SU-DHL-6 (cell line): ENCODE measurements at regions not wholly inside any gene's neighbourhood (a gene's known extent, or its start where the extent isn't known, plus 50 kb on each side); places are given as distances from the start of the nearest gene placed in this dataset.

ENCODE experiments used
- H2AFZ ChIP-seq: fragments of 200-600 bp; sonication (generic); 2 replicates; pipeline ENCODE4 v1.6.1; 2014; ENCODE audit warnings: low read depth, mild to moderate bottlenecking, moderate library complexity, mixed read lengths, antibody characterized with exemption, low read length; ENCODE audit not compliant: severe bottlenecking
- H3F3A ChIP-seq: fragments of 200-600 bp; shearing (Covaris generic); 2 replicates; pipeline ENCODE4 v1.6.0; 2016; ENCODE audit warnings: antibody characterized with exemption, mild to moderate bottlenecking; ENCODE audit not compliant: insufficient read depth
- H3K27ac ChIP-seq: fragments of 200-600 bp; sonication (generic); 2 replicates; pipeline ENCODE4 v1.5.1; 2016; ENCODE audit warnings: low read depth, mild to moderate bottlenecking, low read length, moderate library complexity, mixed read lengths
- H3K27me3 ChIP-seq: fragments of 200-600 bp; sonication (generic), shearing (Covaris generic); 2 replicates; pipeline ENCODE4 v1.6.0; 2014; ENCODE audit warnings: mild to moderate bottlenecking, low read length
- H3K36me3 ChIP-seq: fragments of 200-600 bp; sonication (generic); 2 replicates; pipeline ENCODE4 v1.6.1; 2014; ENCODE audit warnings: mild to moderate bottlenecking, low read length, mixed read lengths
- H3K4me2 ChIP-seq: fragments of 300-600, 200-600 bp; shearing (Covaris generic), sonication (generic); 2 replicates; pipeline ENCODE4 v1.6.0; 2014; ENCODE audit warnings: low read length, low read depth, mild to moderate bottlenecking; ENCODE audit not compliant: poor library complexity, severe bottlenecking
- H3K4me3 ChIP-seq: fragments of 200-600 bp; sonication (generic); 2 replicates; pipeline ENCODE4 v1.5.1; 2014; ENCODE audit warnings: antibody characterized with exemption, low read length, mild to moderate bottlenecking, mixed read lengths; ENCODE audit not compliant: insufficient read depth, poor library complexity, severe bottlenecking
- H3K79me2 ChIP-seq: fragments of 200-600 bp; sonication (generic); 2 replicates; pipeline ENCODE4 v1.6.1; 2014; ENCODE audit warnings: mild to moderate bottlenecking, low read length, moderate library complexity; ENCODE audit not compliant: insufficient read depth
- H3K9ac ChIP-seq: fragments of 200-600 bp; sonication (generic); 2 replicates; pipeline ENCODE4 v1.7.0; 2014; ENCODE audit warnings: mild to moderate bottlenecking, low read length
- H3K9me2 ChIP-seq: fragments of 200-600 bp; sonication (generic); replicated peaks from 2 replicates; pipeline ENCODE4 v1.6.1; 2014; ENCODE audit warnings: low read length; ENCODE audit not compliant: insufficient read depth
- H3K9me3 ChIP-seq: fragments of 200-600 bp; sonication (generic); 2 replicates; pipeline ENCODE4 v1.6.1; 2014; ENCODE audit warnings: low read length, mixed read lengths; ENCODE audit not compliant: insufficient read depth
- H4K20me1 ChIP-seq: fragments of 200-600 bp; sonication (generic); 2 replicates; pipeline ENCODE4 v1.6.1; 2014; ENCODE audit warnings: low read depth, mild to moderate bottlenecking, antibody characterized with exemption, low read length, moderate library complexity, mixed read lengths
- CTCF ChIP-seq: fragments of 200-600 bp; sonication (generic); IDR thresholded peaks from one replicate; pipeline ENCODE4 v1.5.1; 2017; ENCODE audit warnings: antibody characterized with exemption, mild to moderate bottlenecking, low read length, moderate library complexity; ENCODE audit not compliant: insufficient read depth, poor library complexity, severe bottlenecking
- EZH2phosphoT487 ChIP-seq: fragments of 200-600 bp; sonication (generic), shearing (Covaris generic); conservative IDR thresholded peaks from 2 replicates; pipeline ENCODE4 v1.6.1; 2018; ENCODE audit warnings: mild to moderate bottlenecking, antibody characterized with exemption, low read length, moderate library complexity, mixed read lengths

- no peaks in the 10 kb centered on the region for H3K9me2 ChIP-seq
- no peaks in the 10 kb centered on the region for H3K36me3 ChIP-seq
- no peak for TF ChIP-seq EZH2phosphoT487
- TF ChIP-seq CTCF, result no peak
- no peaks in the 10 kb centered on the region for H4K20me1 ChIP-seq
- H3K9me3 ChIP-seq, result no peaks in the 10 kb centered on the region
- H3K9ac ChIP-seq, result no peak overlapping the region
- H3K27ac ChIP-seq, result no peak overlapping the region
- H2AFZ ChIP-seq, result no peak overlapping the region
- no peaks in the 10 kb centered on the region for H3K79me2 ChIP-seq
- no peak overlapping the region for H3K4me3 ChIP-seq
- H3K27me3 ChIP-seq, result no peaks in the 10 kb centered on the region
- H3F3A ChIP-seq, result no peaks in the 10 kb centered on the region
- H3K4me2 ChIP-seq, result no peak overlapping the region
Observed at GRCh38 chr9:120156376-120156775, 423.6 kb downstream of the CDK5RAP2 start.

- Histone ChIP-seq H3K4me3 (no peak overlapping the region), H3K9ac (no peak overlapping the region), H3K27me3 (no peaks in the 10 kb centered on the region), H3K9me3 (no peaks in the 10 kb centered on the region), H3K79me2 (no peaks in the 10 kb centered on the region), H3K36me3 (no peaks in the 10 kb centered on the region), H2AFZ (no peak overlapping the region), H3K27ac (no peak overlapping the region), H3K4me2 (no peak overlapping the region), H4K20me1 (no peaks in the 10 kb centered on the region), H3K9me2 (no peaks in the 10 kb centered on the region), H3F3A (no peaks in the 10 kb centered on the region)
- TF ChIP-seq CTCF (no peak), EZH2phosphoT487 (no peak)
Observed at GRCh38 chr9:120153258-120153657, 426.7 kb downstream of the CDK5RAP2 start.

- H3K36me3 ChIP-seq, result no peaks in the 10 kb centered on the region
- no peak overlapping the region for H2AFZ ChIP-seq
- no peaks in the 10 kb centered on the region for H3K9me3 ChIP-seq
- no peak overlapping the region for H3K4me3 ChIP-seq
- no peaks in the 10 kb centered on the region for H3K27me3 ChIP-seq
- no peaks in the 10 kb centered on the region for H4K20me1 ChIP-seq
- no peak overlapping the region for H3K4me2 ChIP-seq
- H3K79me2 ChIP-seq, result no peaks in the 10 kb centered on the region
- H3K27ac ChIP-seq, result no peak overlapping the region
- H3F3A ChIP-seq, result no peaks in the 10 kb centered on the region
- no peak overlapping the region for H3K9ac ChIP-seq
- no peaks in the 10 kb centered on the region for H3K9me2 ChIP-seq
- TF ChIP-seq EZH2phosphoT487 (no peak), CTCF (no peak)
Observed at GRCh38 chr9:120152295-120152694, 427.7 kb downstream of the CDK5RAP2 start.
